ENCODE measurements at regions not wholly inside any gene's neighbourhood (a gene's known extent, or its start where the extent isn't known, plus 50 kb on each side); places are given as distances from the start of the nearest gene placed in this dataset.

DNA sequence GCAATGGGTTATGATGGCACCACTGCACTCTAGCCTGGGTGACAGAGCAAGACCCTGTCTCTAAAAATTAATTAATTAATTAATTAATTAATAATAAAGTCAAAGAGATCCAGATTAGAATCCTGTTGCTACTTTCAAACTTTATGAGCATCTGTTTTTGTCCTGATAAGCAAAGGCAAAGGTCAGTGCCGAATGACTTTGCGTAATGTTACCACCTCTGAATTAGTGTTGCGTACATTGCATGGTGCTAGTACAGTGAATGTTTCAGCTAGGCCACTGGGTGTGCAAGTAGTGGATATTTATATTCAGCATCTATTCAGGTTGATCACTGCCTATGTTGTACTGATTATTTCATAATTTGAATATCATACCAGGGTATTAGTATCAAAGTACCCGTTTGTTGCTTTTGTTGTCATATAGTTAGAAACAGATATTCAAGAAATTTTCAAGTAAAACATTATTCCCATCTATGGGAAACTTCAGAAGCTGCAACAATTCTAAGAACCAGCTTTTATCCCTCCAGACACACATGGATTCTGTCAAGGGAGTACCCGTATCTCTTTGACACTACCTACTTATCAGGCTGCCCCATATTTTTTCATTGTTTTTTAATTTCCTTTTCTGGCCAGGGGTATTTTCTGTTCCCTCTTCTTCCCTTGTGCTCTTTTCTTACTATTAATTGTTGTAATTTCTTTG is 127.1 kb upstream of the GRM7 start:
- DNase-seq = no peak
- WGBS, 3 donors = 80 to 86% (median 83%) methylated on average over 5 of the region's 5 CpGs
- Histone ChIP-seq H3K9me3 (no peaks in the 10 kb centered on the region), H3K4me1 (ENCODE audit: insufficient read depth) (no peaks in the 10 kb centered on the region), H3K36me3 (no peaks in the 10 kb centered on the region), H3K27me3 (no peaks in the 10 kb centered on the region), H3K4me3 (no peak overlapping the region), H3K27ac (no peak overlapping the region)
- intact Hi-C loops (cut with DNase I) = no loop called here
- TF ChIP-seq POLR2A (IDR thresholded peaks at IDR 0.05) (no peak), CTCF (IDR thresholded peaks at IDR 0.05) (no peak), EP300 (IDR thresholded peaks at IDR 0.05) (no peak)

- H3K4me1 ChIP-seq (ENCODE audit: insufficient read depth) = no peaks in the 10 kb centered on the region
- H3K4me3 ChIP-seq = no peak overlapping the region
- 86 to 87% (median 86%) methylated on average over 5 of the region's 5 CpGs for WGBS, 3 donors
- no peak for TF ChIP-seq CTCF (IDR thresholded peaks at IDR 0.05)
- TF ChIP-seq POLR2A (IDR thresholded peaks at IDR 0.05) = no peak
- no peak for TF ChIP-seq EP300 (IDR thresholded peaks at IDR 0.05)
- H3K27ac ChIP-seq = no peak overlapping the region
- intact Hi-C loops (cut with DNase I) = no loop called here
- H3K27me3 ChIP-seq = no peaks in the 10 kb centered on the region
- no peaks in the 10 kb centered on the region for H3K36me3 ChIP-seq
- DNase-seq = no peak
- H3K9me3 ChIP-seq = no peaks in the 10 kb centered on the region
These were observed 126.5 kb upstream of the GRM7 start for GRCh38 chr3:6734395-6734746.

GRCh38 chr3:6736836-6737629 is 123.9 kb upstream of the GRM7 start:
- H3K9me3 ChIP-seq = no peaks in the 10 kb centered on the region
- no peaks in the 10 kb centered on the region for H3K27me3 ChIP-seq
- H3K4me3 ChIP-seq = no peak overlapping the region
- TF ChIP-seq POLR2A (IDR thresholded peaks at IDR 0.05) = no peak
- TF ChIP-seq CTCF (IDR thresholded peaks at IDR 0.05) = no peak
- TF ChIP-seq EP300 (IDR thresholded peaks at IDR 0.05) = no peak
- intact Hi-C loops (cut with DNase I) = no loop called here
- no peak for DNase-seq
- H3K27ac ChIP-seq = no peak overlapping the region
- WGBS, 3 donors = 64 to 67% (median 66%) methylated on average over 5 of the region's 5 CpGs
- H3K36me3 ChIP-seq = no peaks in the 10 kb centered on the region
- no peaks in the 10 kb centered on the region for H3K4me1 ChIP-seq (ENCODE audit: insufficient read depth)

DNA sequence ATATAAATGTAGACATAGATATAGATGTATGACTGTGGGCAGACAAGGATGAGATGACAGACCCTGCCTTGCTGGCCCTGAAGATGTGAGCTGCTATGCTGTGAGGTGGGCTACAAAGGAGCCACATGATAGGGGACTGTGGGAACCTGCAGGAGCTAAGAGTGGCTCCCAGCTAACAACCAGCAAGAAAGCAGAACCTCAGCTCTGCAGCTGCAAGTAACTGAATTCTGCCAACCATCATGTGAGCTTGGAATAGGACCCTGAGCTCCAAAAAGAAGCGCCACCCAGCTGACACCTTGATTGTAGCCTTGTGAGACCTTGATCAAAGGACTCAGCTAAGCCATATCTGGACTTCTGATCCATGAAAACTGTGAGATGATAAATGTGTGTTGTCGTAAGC is 123.3 kb upstream of the GRM7 start:
- H3K27me3 ChIP-seq = no peaks in the 10 kb centered on the region
- DNase-seq = no peak
- H3K36me3 ChIP-seq = no peaks in the 10 kb centered on the region
- TF ChIP-seq EP300 (IDR thresholded peaks at IDR 0.05) (no peak), CTCF (IDR thresholded peaks at IDR 0.05) (no peak), POLR2A (IDR thresholded peaks at IDR 0.05) (no peak)
- intact Hi-C loops (cut with DNase I) = no loop called here
- H3K4me1 ChIP-seq (ENCODE audit: insufficient read depth) = no peaks in the 10 kb centered on the region
- H3K27ac ChIP-seq = no peak overlapping the region
- WGBS, 3 donors = 96 to 97% (median 96%) methylated on average over 2 of the region's 2 CpGs
- H3K4me3 ChIP-seq = no peak overlapping the region
- no peaks in the 10 kb centered on the region for H3K9me3 ChIP-seq
